ENCODE measurements at regions not wholly inside any gene's neighbourhood (a gene's known extent, or its start where the extent isn't known, plus 50 kb on each side); places are given as distances from the start of the nearest gene placed in this dataset.

- TF ChIP-seq CTCF (IDR thresholded peaks at IDR 0.05) (no peak), POLR2AphosphoS5 (IDR thresholded peaks at IDR 0.05) (no peak)
Measured at GRCh38 chr6:91392951-91393350, 806.1 kb upstream of the MAP3K7 start.

Measured in breast epithelium (tissue), 3 donors.